IMR-90 (cell line): ENCODE measurements at regions not wholly inside any gene's neighbourhood (a gene's known extent, or its start where the extent isn't known, plus 50 kb on each side); places are given as distances from the start of the nearest gene placed in this dataset.

Experiments used
- ATAC-seq: fragments of 200-7000 bp; cut with Tn5 transposase; 2 replicates; pipeline ENCODE4 v1.9.1; 2020; ENCODE audit warnings: low read depth, mild to moderate bottlenecking, moderate library complexity
- BruUV-seq: library from RNA; stranded (reverse); fragments of 400-500 nt; replicated peaks from 2 replicates; lab custom pipeline; 2021; lab: Mats Ljungman, UMichigan
- CTCF ChIA-PET: fragments of 300-600 bp; formaldehyde crosslinking; extraction: SDS; loops from one replicate; lab custom pipeline; 2021; ENCODE audit warnings: antibody characterized with exemption; lab: Yijun Ruan, JAX
- POLR2A ChIA-PET: fragments of 300-600 bp; sonication (Branson Sonifier 250); formaldehyde crosslinking; loops from one replicate; lab custom pipeline; 2022; ENCODE audit warnings: antibody characterized with exemption; ENCODE audit not compliant: unreplicated experiment; lab: Charles Lee
- DNase-seq: peaks from one replicate; pipeline ENCODE4 v3.0.0; 2013
- H2AFZ ChIP-seq: replicated peaks from 2 replicates; pipeline ENCODE3; 2013; ENCODE audit warnings: low read length, mild to moderate bottlenecking; ENCODE audit not compliant: poor library complexity
- H2AK5ac ChIP-seq: 2 replicates; pipeline ENCODE4 v1.6.1; 2013; ENCODE audit warnings: low read depth, low read length, inconsistent platforms
- H2AK9ac ChIP-seq: replicated peaks from 2 replicates; pipeline ENCODE3; 2013; ENCODE audit warnings: mild to moderate bottlenecking, low read depth, low read length, moderate library complexity; ENCODE audit not compliant: poor library complexity
- H2BK120ac ChIP-seq: 2 replicates; pipeline ENCODE4 v1.6.1; 2013; ENCODE audit warnings: low read depth, low read length, inconsistent platforms
- H2BK15ac ChIP-seq: 3 replicates; pipeline ENCODE4 v1.6.1; 2013; ENCODE audit warnings: low read depth, low read length, inconsistent platforms
- H2BK20ac ChIP-seq: 2 replicates; pipeline ENCODE4 v1.6.1; 2013; ENCODE audit warnings: low read depth, mild to moderate bottlenecking, inconsistent platforms, low read length, moderate library complexity
- H2BK5ac ChIP-seq: 2 replicates; pipeline ENCODE4 v1.6.1; 2013; ENCODE audit warnings: mild to moderate bottlenecking, low read depth, low read length, inconsistent platforms; ENCODE audit not compliant: poor library complexity, severe bottlenecking
- H3K14ac ChIP-seq: replicated peaks from 2 replicates; pipeline ENCODE4 v1.6.1; 2013; ENCODE audit warnings: low read depth, low read length, inconsistent platforms
- H3K18ac ChIP-seq: 2 replicates; pipeline ENCODE4 v1.6.1; 2013; ENCODE audit warnings: low read depth, low read length, control low read depth
- H3K23ac ChIP-seq: 2 replicates; pipeline ENCODE4 v1.6.1; 2013; ENCODE audit warnings: low read depth, low read length, inconsistent platforms
- H3K27ac ChIP-seq: 2 replicates; pipeline ENCODE4 v1.5.1; 2013; ENCODE audit warnings: mild to moderate bottlenecking, control low read depth, low read length; ENCODE audit not compliant: insufficient read depth
- H3K27me3 ChIP-seq: 2 replicates; pipeline ENCODE4 v1.6.1; 2013; ENCODE audit warnings: low read length; ENCODE audit not compliant: control insufficient read depth, insufficient read depth
- H3K36me3 ChIP-seq: 2 replicates; pipeline ENCODE4 v1.6.1; 2013; ENCODE audit warnings: low read length, mixed read lengths; ENCODE audit not compliant: control insufficient read depth, insufficient read depth
- H3K4ac ChIP-seq: 2 replicates; pipeline ENCODE4 v1.6.1; 2013; ENCODE audit warnings: low read depth, low read length, inconsistent platforms
- H3K4me1 ChIP-seq: 2 replicates; pipeline ENCODE4 v1.6.1; 2013; ENCODE audit warnings: low read length, mixed read lengths; ENCODE audit not compliant: control insufficient read depth, insufficient read depth
- H3K4me2 ChIP-seq: 2 replicates; pipeline ENCODE4 v1.6.1; 2013; ENCODE audit warnings: low read depth, mild to moderate bottlenecking, control low read depth, low read length, moderate library complexity
- H3K4me3 ChIP-seq: 2 replicates; pipeline ENCODE4 v1.5.1; 2013; ENCODE audit warnings: low read depth, mild to moderate bottlenecking, control low read depth, low read length, moderate library complexity; ENCODE audit not compliant: insufficient read depth
- H3K56ac ChIP-seq: 2 replicates; pipeline ENCODE4 v1.6.1; 2013; ENCODE audit warnings: low read length, inconsistent platforms; ENCODE audit not compliant: insufficient read depth; ENCODE audit errors: extremely low read depth
- H3K79me1 ChIP-seq, 2 experiments: 2 replicates each; pipeline ENCODE4 v1.6.1; 2013; ENCODE audit warnings: low read length in 2 of 2, inconsistent platforms in 1 of 2, low read depth in 1 of 2
- H3K9ac ChIP-seq: 2 replicates; pipeline ENCODE4 v1.6.1; 2013; ENCODE audit warnings: low read depth, low read length, control low read depth
- H3K9me1 ChIP-seq: 2 replicates; pipeline ENCODE4 v1.6.1; 2013; ENCODE audit warnings: low read length, inconsistent platforms; ENCODE audit not compliant: insufficient read depth
- H3K9me3 ChIP-seq: 2 replicates; pipeline ENCODE4 v1.6.1; 2013; ENCODE audit warnings: low read length; ENCODE audit not compliant: control insufficient read depth, insufficient read depth
- H4K20me1 ChIP-seq: 2 replicates; pipeline ENCODE4 v1.6.1; 2013; ENCODE audit warnings: low read length, inconsistent platforms; ENCODE audit not compliant: insufficient read depth
- H4K5ac ChIP-seq: 2 replicates; pipeline ENCODE4 v1.6.1; 2013; ENCODE audit warnings: mild to moderate bottlenecking, low read depth, low read length, control low read depth
- H4K8ac ChIP-seq, 2 experiments: 2 replicates each; pipeline ENCODE4 v1.6.1; 2013; ENCODE audit warnings: low read depth in 2 of 2, low read length in 2 of 2, control low read depth in 1 of 2, inconsistent platforms in 1 of 2
- H4K91ac ChIP-seq: 2 replicates; pipeline ENCODE4 v1.6.1; 2013; ENCODE audit warnings: low read depth, low read length, inconsistent platforms; ENCODE audit not compliant: insufficient read depth
- BHLHE40 ChIP-seq: fragments of 150-350 bp; IDR thresholded peaks from 2 replicates; pipeline ENCODE4 v1.6.1; 2016; ENCODE audit warnings: mild to moderate bottlenecking, low read depth, low read length
- CEBPB ChIP-seq: IDR thresholded peaks from 2 replicates; pipeline ENCODE4 v1.6.1; 2012; ENCODE audit warnings: low read depth, low read length, improper control_type of control experiment
- CHD1 ChIP-seq: IDR thresholded peaks from 2 replicates; pipeline ENCODE4 v1.6.1; 2012; ENCODE audit warnings: low read depth, low read length, improper control_type of control experiment
- MAFK ChIP-seq: IDR thresholded peaks from 2 replicates; pipeline ENCODE4 v1.6.1; 2012; ENCODE audit warnings: low read depth, low read length, improper control_type of control experiment
- MAZ ChIP-seq: IDR thresholded peaks from 2 replicates; pipeline ENCODE4 v1.6.1; 2012; ENCODE audit warnings: low read depth, mild to moderate bottlenecking, low read length, improper control_type of control experiment, moderate library complexity, borderline replicate concordance
- MXI1 ChIP-seq: IDR thresholded peaks from 2 replicates; pipeline ENCODE4 v1.6.1; 2012; ENCODE audit warnings: low read depth, mild to moderate bottlenecking, low read length, moderate library complexity, borderline replicate concordance
- NFE2L2 ChIP-seq: fragments of 150-350 bp; IDR thresholded peaks from 2 replicates; pipeline ENCODE4 v1.6.1; 2016; ENCODE audit warnings: low read depth, mild to moderate bottlenecking, low read length
- POLR2A ChIP-seq: IDR thresholded peaks from 2 replicates; pipeline ENCODE4 v1.6.1; 2012; ENCODE audit warnings: mild to moderate bottlenecking, low read depth, low read length
- RAD21 ChIP-seq: IDR thresholded peaks from 2 replicates; pipeline ENCODE4 v1.6.1; 2012; ENCODE audit warnings: low read length, improper control_type of control experiment
- RCOR1 ChIP-seq: IDR thresholded peaks from 2 replicates; pipeline ENCODE4 v1.6.1; 2012; ENCODE audit warnings: mild to moderate bottlenecking, low read length, improper control_type of control experiment; ENCODE audit not compliant: insufficient replicate concordance
- RFX5 ChIP-seq: IDR thresholded peaks from 2 replicates; pipeline ENCODE4 v1.8.0; 2012; ENCODE audit warnings: low read depth, mild to moderate bottlenecking, low read length, moderate library complexity
- SMC3 ChIP-seq: fragments of 150-350 bp; IDR thresholded peaks from 2 replicates; pipeline ENCODE4 v1.6.1; 2016; ENCODE audit warnings: low read depth, mild to moderate bottlenecking, antibody characterized with exemption, low read length, moderate library complexity
- WGBS, 2 experiments: methylation state at CpG; one replicate each; pipeline versions ENCODE4 v1.1.5 to v1.1.7; 2013; ENCODE audit warnings: missing lambda C conversion rate in 2 of 2; ENCODE audit not compliant: insufficient read length in 1 of 2; ENCODE audit errors: extremely low coverage in 2 of 2; 5-methylcytosine and 5-hydroxymethylcytosine counted together
- dilution Hi-C: fragments of 300-500 bp; cut with HindIII; formaldehyde crosslinking; loops from one replicate; pipeline ENCODE4 v1.14.3; 2018; ENCODE audit warnings: low sequenced_read_pairs; ENCODE audit not compliant: unreplicated experiment
- in situ Hi-C: fragments of 300-500 bp; cut with MboI; formaldehyde crosslinking; loops from 3 replicates; pipeline ENCODE4 v1.14.3; 2019; ENCODE audit warnings: low sequenced_read_pairs, inconsistent platforms, mixed read lengths
- intact Hi-C: fragments of 100-400 bp; cut with micrococcal nuclease; formaldehyde crosslinking; loops from 2 replicates; pipeline ENCODE4 v1.10.0; 2022
- TF ChIP-seq, protein P1 (sequence below): fragments of 150-350 bp; IDR thresholded peaks from 2 replicates; pipeline ENCODE4 v1.6.1; 2017; ENCODE audit warnings: mild to moderate bottlenecking, antibody characterized with exemption, low read length, low read depth
- TF ChIP-seq, protein P2 (sequence below): fragments of 150-350 bp; IDR thresholded peaks from 2 replicates; pipeline ENCODE4 v1.6.1; 2016; ENCODE audit warnings: low read depth, mild to moderate bottlenecking, low read length, moderate library complexity, borderline replicate concordance
- TF ChIP-seq, protein P3 (sequence below): conservative IDR thresholded peaks from 2 replicates; pipeline ENCODE4 v1.5.1; 2012; ENCODE audit warnings: mild to moderate bottlenecking, low read depth, low read length, improper control_type of control experiment

DNA sequence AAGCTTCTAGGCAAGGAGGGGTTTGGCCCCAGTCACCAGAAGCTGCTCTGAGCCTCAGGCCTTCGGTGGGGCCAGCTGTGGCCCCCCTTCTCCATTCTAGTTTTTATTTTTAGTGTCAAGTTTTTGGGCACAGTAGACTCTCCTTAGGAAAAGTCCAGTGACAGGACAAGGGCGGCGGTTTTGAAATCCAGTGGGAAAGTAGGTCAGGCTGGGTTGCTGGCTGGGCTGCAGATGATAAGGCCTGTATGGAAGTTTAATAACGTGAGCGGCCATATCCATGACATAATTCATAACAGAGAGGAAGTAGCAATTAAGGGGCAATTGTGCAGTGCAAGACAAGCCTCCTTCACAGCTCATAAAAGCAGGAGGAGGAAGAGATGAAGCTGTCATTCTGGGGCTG is 87.1 kb upstream of the ZNF716 start:
- H3K36me3 ChIP-seq, result no peaks in the 10 kb centered on the region
- H3K27me3 ChIP-seq, result no peaks in the 10 kb centered on the region
- peaks cover 19% of the 10 kb centered on the region for H3K9me3 ChIP-seq
- H3K18ac ChIP-seq, result no peak overlapping the region
- no peak overlapping the region for H3K14ac ChIP-seq
- H3K4ac ChIP-seq, result no peak overlapping the region
- H3K23ac ChIP-seq, result no peak overlapping the region
- in situ Hi-C loops, result no loop called here
- no TSS peak for BruUV-seq
- no peak overlapping the region for H4K5ac ChIP-seq
- no peak overlapping the region for H4K8ac ChIP-seq
- no peak overlapping the region for H3K9ac ChIP-seq
- intact Hi-C loops, result no loop called here
- no peak overlapping the region for H2AK9ac ChIP-seq
- no peak overlapping the region for H3K4me2 ChIP-seq
- H2BK15ac ChIP-seq, result no peak overlapping the region
- DNase-seq (no peak), ATAC-seq (no peak)
- no peaks in the 10 kb centered on the region for H3K9me1 ChIP-seq
- no peaks in the 10 kb centered on the region for H4K20me1 ChIP-seq
- H2AFZ ChIP-seq, result no peak overlapping the region
- no peaks in the 10 kb centered on the region for H3K4me1 ChIP-seq
- WGBS, 2 experiments, result no CpG with 5 or more reads among the region's 5 CpGs
- TF ChIP-seq MXI1, result no peak
- no peak for TF ChIP-seq BHLHE40
- TF ChIP-seq, protein P1, sequence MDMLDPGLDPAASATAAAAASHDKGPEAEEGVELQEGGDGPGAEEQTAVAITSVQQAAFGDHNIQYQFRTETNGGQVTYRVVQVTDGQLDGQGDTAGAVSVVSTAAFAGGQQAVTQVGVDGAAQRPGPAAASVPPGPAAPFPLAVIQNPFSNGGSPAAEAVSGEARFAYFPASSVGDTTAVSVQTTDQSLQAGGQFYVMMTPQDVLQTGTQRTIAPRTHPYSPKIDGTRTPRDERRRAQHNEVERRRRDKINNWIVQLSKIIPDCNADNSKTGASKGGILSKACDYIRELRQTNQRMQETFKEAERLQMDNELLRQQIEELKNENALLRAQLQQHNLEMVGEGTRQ, result no peak
- no peak for TF ChIP-seq RFX5
- TF ChIP-seq SMC3, result no peak
- no peak for TF ChIP-seq RAD21
- TF ChIP-seq POLR2A, result no peak
- TF ChIP-seq, protein P2, sequence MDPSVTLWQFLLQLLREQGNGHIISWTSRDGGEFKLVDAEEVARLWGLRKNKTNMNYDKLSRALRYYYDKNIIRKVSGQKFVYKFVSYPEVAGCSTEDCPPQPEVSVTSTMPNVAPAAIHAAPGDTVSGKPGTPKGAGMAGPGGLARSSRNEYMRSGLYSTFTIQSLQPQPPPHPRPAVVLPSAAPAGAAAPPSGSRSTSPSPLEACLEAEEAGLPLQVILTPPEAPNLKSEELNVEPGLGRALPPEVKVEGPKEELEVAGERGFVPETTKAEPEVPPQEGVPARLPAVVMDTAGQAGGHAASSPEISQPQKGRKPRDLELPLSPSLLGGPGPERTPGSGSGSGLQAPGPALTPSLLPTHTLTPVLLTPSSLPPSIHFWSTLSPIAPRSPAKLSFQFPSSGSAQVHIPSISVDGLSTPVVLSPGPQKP, result no peak
- no peak for TF ChIP-seq NFE2L2
- no peak for TF ChIP-seq MAZ
- TF ChIP-seq RCOR1, result no peak
- TF ChIP-seq CEBPB, result no peak
- no peak for TF ChIP-seq CHD1
- TF ChIP-seq MAFK, result no peak
- TF ChIP-seq, protein P3, sequence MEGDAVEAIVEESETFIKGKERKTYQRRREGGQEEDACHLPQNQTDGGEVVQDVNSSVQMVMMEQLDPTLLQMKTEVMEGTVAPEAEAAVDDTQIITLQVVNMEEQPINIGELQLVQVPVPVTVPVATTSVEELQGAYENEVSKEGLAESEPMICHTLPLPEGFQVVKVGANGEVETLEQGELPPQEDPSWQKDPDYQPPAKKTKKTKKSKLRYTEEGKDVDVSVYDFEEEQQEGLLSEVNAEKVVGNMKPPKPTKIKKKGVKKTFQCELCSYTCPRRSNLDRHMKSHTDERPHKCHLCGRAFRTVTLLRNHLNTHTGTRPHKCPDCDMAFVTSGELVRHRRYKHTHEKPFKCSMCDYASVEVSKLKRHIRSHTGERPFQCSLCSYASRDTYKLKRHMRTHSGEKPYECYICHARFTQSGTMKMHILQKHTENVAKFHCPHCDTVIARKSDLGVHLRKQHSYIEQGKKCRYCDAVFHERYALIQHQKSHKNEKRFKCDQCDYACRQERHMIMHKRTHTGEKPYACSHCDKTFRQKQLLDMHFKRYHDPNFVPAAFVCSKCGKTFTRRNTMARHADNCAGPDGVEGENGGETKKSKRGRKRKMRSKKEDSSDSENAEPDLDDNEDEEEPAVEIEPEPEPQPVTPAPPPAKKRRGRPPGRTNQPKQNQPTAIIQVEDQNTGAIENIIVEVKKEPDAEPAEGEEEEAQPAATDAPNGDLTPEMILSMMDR, result no peak
- ChIA-PET POLR2A (no interaction called here), CTCF (no interaction called here)
- H2BK120ac ChIP-seq, result no peak overlapping the region
- H3K4me3 ChIP-seq, result no peak overlapping the region
- H3K56ac ChIP-seq, result no peak overlapping the region
- H3K79me1 ChIP-seq, result no peaks in the 10 kb centered on the region
- H4K91ac ChIP-seq, result no peak overlapping the region
- H2BK20ac ChIP-seq, result no peak overlapping the region
- dilution Hi-C loops, result no loop called here
- no peak overlapping the region for H2BK5ac ChIP-seq
- no peak overlapping the region for H3K27ac ChIP-seq
- no peak overlapping the region for H2AK5ac ChIP-seq
